ENCODE measurements at regions not wholly inside any gene's neighbourhood (a gene's known extent, or its start where the extent isn't known, plus 50 kb on each side); places are given as distances from the start of the nearest gene placed in this dataset.
"Not testable (repeated sequence)": the region's sequence is repeated elsewhere in the genome, so short reads cannot be mapped to it uniquely, and the experiment has no call there.

GRCh38 chr7:1301882-1302251 is 69.2 kb downstream of the UNCX start:
- no peaks in the 10 kb centered on the region for H3K9me3 ChIP-seq (replicated peaks; ENCODE audit: control insufficient read depth, insufficient read depth, low read length)
- dilution Hi-C loops (cut with MboI; ENCODE audit: extremely low pct_ligation_motif_present, low sequenced_read_pairs) = no loop called here
- H3K4me3 ChIP-seq (replicated peaks in 1 of 3; ENCODE audit: insufficient read depth in 1 of 3, low read depth in 1 of 3, low read length in 3 of 3) = no peak overlapping the region
- H4K20me1 ChIP-seq (replicated peaks; ENCODE audit: control insufficient read depth, extremely low read depth, insufficient read depth, low read length) = no peaks in the 10 kb centered on the region
- ChIA-PET CTCF (interaction anchor here (1.5 kb wide), 1 partner anchor 67 kb away, joined by 3 read pairs; no protein-coding TSS in a partner anchor), POLR2A (no interaction called here)
- no peak for DNase-seq (ENCODE audit: low read depth, low spot score)
- no peak overlapping the region for H2AFZ ChIP-seq (ENCODE audit: low read depth, low read length)
- no peaks in the 10 kb centered on the region for H3K9me1 ChIP-seq (replicated peaks; ENCODE audit: control insufficient read depth, extremely low read depth, insufficient read depth, low read length)
- no peak overlapping the region for H3K27ac ChIP-seq (ENCODE audit: insufficient read depth, low read depth, low read length)
- H3K9ac ChIP-seq (replicated peaks; ENCODE audit: extremely low read depth, insufficient read depth, low read length) = no peak overlapping the region
- no peaks in the 10 kb centered on the region for H3K27me3 ChIP-seq (ENCODE audit: control insufficient read depth in 2 of 2, insufficient read depth in 2 of 2, low read length in 2 of 2)
- no TSS peak for BruUV-seq (replicated peaks)
- no peaks in the 10 kb centered on the region for H3K36me3 ChIP-seq (ENCODE audit: control insufficient read depth in 2 of 2, extremely low read depth in 1 of 2, insufficient read depth in 2 of 2, low read length in 2 of 2)
- no peaks in the 10 kb centered on the region for H3K4me1 ChIP-seq (ENCODE audit: control insufficient read depth, extremely low read depth, insufficient read depth, low read length)
- TF ChIP-seq MAX (IDR thresholded peaks at IDR 0.05; ENCODE audit: insufficient read depth, insufficient read length) (no peak), MYC (IDR thresholded peaks at IDR 0.05; ENCODE audit: low read depth, low read length) (no peak), GATA2 (IDR thresholded peaks at IDR 0.05; ENCODE audit: insufficient read depth, insufficient read length, low read depth, low read length) (no peak)
- no peaks in the 10 kb centered on the region for H3K79me2 ChIP-seq (ENCODE audit: control insufficient read depth, insufficient read depth, low read length)
- intact Hi-C loops (cut with micrococcal nuclease) = no loop called here
- no peak overlapping the region for H3K4me2 ChIP-seq (ENCODE audit: insufficient read depth, low read length)
- no peak for FAIRE-seq

GRCh38 chr7:1302936-1303335 is 70.3 kb downstream of the UNCX start:
- Histone ChIP-seq H3K27ac (ENCODE audit: insufficient read depth, low read depth, low read length) (no peak overlapping the region), H3K9me1 (replicated peaks; ENCODE audit: control insufficient read depth, extremely low read depth, insufficient read depth, low read length) (no peaks in the 10 kb centered on the region), H3K4me3 (replicated peaks in 1 of 3; ENCODE audit: insufficient read depth in 1 of 3, low read depth in 1 of 3, low read length in 3 of 3) (no peak overlapping the region), H3K4me2 (ENCODE audit: insufficient read depth, low read length) (no peak overlapping the region), H3K36me3 (ENCODE audit: control insufficient read depth in 2 of 2, extremely low read depth in 1 of 2, insufficient read depth in 2 of 2, low read length in 2 of 2) (no peaks in the 10 kb centered on the region), H2AFZ (ENCODE audit: low read depth, low read length) (no peak overlapping the region), H3K27me3 (ENCODE audit: control insufficient read depth in 2 of 2, insufficient read depth in 2 of 2, low read length in 2 of 2) (no peaks in the 10 kb centered on the region), H3K79me2 (ENCODE audit: control insufficient read depth, insufficient read depth, low read length) (no peaks in the 10 kb centered on the region), H3K4me1 (ENCODE audit: control insufficient read depth, extremely low read depth, insufficient read depth, low read length) (no peaks in the 10 kb centered on the region), H4K20me1 (replicated peaks; ENCODE audit: control insufficient read depth, extremely low read depth, insufficient read depth, low read length) (no peaks in the 10 kb centered on the region), H3K9me3 (replicated peaks; ENCODE audit: control insufficient read depth, insufficient read depth, low read length) (no peaks in the 10 kb centered on the region), H3K9ac (replicated peaks; ENCODE audit: extremely low read depth, insufficient read depth, low read length) (no peak overlapping the region)
- intact Hi-C loops (cut with micrococcal nuclease) (no loop called here), dilution Hi-C loops (cut with MboI; ENCODE audit: extremely low pct_ligation_motif_present, low sequenced_read_pairs) (no loop called here)
- no TSS peak for BruUV-seq (replicated peaks)
- FAIRE-seq (no peak), DNase-seq (ENCODE audit: low read depth, low spot score) (no peak)
- CTCF ChIA-PET = interaction anchor here (1.5 kb wide), 1 partner anchor 66 kb away, joined by 3 read pairs; no protein-coding TSS in a partner anchor
- no peak for TF ChIP-seq POLR2AphosphoS5 (IDR thresholded peaks at IDR 0.05; ENCODE audit: insufficient read depth, low read depth, low read length)
- TF ChIP-seq JUN (IDR thresholded peaks at IDR 0.05; ENCODE audit: borderline replicate concordance, insufficient read depth, insufficient read length, low read depth) = no peak
- no peak for TF ChIP-seq CTCF (IDR thresholded peaks at IDR 0.05; ENCODE audit: extremely low read depth in 1 of 2, insufficient read depth in 1 of 2, low read depth in 1 of 2, low read length in 2 of 2)
- TF ChIP-seq FOS (IDR thresholded peaks at IDR 0.05; ENCODE audit: borderline replicate concordance, insufficient read depth, low read length) = no peak
- no peak for TF ChIP-seq EZH2 (IDR thresholded peaks at IDR 0.05; ENCODE audit: borderline replicate concordance, low read depth, low read length, severe bottlenecking)
- TF ChIP-seq MYC (IDR thresholded peaks at IDR 0.05; ENCODE audit: low read depth, low read length) = no peak
- POLR2A ChIA-PET = no interaction called here

- not testable (repeated sequence) for H3K27me3 ChIP-seq (ENCODE audit: control insufficient read depth in 2 of 2, insufficient read depth in 2 of 2, low read length in 2 of 2); BruUV-seq (replicated peaks)
These were observed 71.3 kb downstream of the UNCX start for GRCh38 chr7:1304011-1304410.

More at GRCh38 chr7:1304011-1304410, 71.3 kb downstream of the UNCX start:
- CTCF ChIA-PET = interaction anchor here (1.3 kb wide), 1 partner anchor 109 kb away, joined by 3 read pairs; no protein-coding TSS in a partner anchor
- DNase-seq (ENCODE audit: low read depth, low spot score); H3K4me3 ChIP-seq (replicated peaks in 1 of 3; ENCODE audit: insufficient read depth in 1 of 3, low read depth in 1 of 3, low read length in 3 of 3); POLR2A ChIA-PET; dilution Hi-C loops (cut with MboI; ENCODE audit: extremely low pct_ligation_motif_present, low sequenced_read_pairs); H3K27ac ChIP-seq (ENCODE audit: insufficient read depth, low read depth, low read length); H3K4me1 ChIP-seq (ENCODE audit: control insufficient read depth, extremely low read depth, insufficient read depth, low read length); H3K36me3 ChIP-seq (ENCODE audit: control insufficient read depth in 2 of 2, extremely low read depth in 1 of 2, insufficient read depth in 2 of 2, low read length in 2 of 2); intact Hi-C loops (cut with micrococcal nuclease); H4K20me1 ChIP-seq (replicated peaks; ENCODE audit: control insufficient read depth, extremely low read depth, insufficient read depth, low read length); FAIRE-seq; H3K9ac ChIP-seq (replicated peaks; ENCODE audit: extremely low read depth, insufficient read depth, low read length); H2AFZ ChIP-seq (ENCODE audit: low read depth, low read length); H3K9me1 ChIP-seq (replicated peaks; ENCODE audit: control insufficient read depth, extremely low read depth, insufficient read depth, low read length); H3K9me3 ChIP-seq (replicated peaks; ENCODE audit: control insufficient read depth, insufficient read depth, low read length); H3K4me2 ChIP-seq (ENCODE audit: insufficient read depth, low read length); H3K79me2 ChIP-seq (ENCODE audit: control insufficient read depth, insufficient read depth, low read length): not testable (repeated sequence)
